ENCODE measurements at regions not wholly inside any gene's neighbourhood (a gene's known extent, or its start where the extent isn't known, plus 50 kb on each side); places are given as distances from the start of the nearest gene placed in this dataset.

DNA sequence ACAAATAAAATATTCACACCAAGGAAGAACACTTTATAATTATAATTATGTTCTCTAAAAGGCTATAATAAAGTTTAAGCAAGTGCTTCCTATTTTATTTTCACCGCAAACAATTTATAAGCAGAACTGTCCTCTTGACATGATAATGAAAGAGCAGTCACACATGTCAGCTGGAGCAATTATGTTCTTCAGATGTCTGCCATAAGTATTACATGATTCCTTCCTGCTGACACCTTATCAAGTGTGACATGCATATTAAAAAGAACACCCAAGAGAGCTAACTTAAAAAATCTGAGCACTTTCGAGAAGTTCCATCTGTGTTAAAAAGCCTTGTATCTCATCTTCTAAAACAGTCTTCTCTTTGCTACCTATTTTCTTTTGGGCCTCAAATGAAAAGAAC is 249.5 kb downstream of the SQOR start:
- TF ChIP-seq, protein P1, sequence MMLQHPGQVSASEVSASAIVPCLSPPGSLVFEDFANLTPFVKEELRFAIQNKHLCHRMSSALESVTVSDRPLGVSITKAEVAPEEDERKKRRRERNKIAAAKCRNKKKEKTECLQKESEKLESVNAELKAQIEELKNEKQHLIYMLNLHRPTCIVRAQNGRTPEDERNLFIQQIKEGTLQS (IDR thresholded peaks at IDR 0.05) = no peak
- TF ChIP-seq, protein P2, sequence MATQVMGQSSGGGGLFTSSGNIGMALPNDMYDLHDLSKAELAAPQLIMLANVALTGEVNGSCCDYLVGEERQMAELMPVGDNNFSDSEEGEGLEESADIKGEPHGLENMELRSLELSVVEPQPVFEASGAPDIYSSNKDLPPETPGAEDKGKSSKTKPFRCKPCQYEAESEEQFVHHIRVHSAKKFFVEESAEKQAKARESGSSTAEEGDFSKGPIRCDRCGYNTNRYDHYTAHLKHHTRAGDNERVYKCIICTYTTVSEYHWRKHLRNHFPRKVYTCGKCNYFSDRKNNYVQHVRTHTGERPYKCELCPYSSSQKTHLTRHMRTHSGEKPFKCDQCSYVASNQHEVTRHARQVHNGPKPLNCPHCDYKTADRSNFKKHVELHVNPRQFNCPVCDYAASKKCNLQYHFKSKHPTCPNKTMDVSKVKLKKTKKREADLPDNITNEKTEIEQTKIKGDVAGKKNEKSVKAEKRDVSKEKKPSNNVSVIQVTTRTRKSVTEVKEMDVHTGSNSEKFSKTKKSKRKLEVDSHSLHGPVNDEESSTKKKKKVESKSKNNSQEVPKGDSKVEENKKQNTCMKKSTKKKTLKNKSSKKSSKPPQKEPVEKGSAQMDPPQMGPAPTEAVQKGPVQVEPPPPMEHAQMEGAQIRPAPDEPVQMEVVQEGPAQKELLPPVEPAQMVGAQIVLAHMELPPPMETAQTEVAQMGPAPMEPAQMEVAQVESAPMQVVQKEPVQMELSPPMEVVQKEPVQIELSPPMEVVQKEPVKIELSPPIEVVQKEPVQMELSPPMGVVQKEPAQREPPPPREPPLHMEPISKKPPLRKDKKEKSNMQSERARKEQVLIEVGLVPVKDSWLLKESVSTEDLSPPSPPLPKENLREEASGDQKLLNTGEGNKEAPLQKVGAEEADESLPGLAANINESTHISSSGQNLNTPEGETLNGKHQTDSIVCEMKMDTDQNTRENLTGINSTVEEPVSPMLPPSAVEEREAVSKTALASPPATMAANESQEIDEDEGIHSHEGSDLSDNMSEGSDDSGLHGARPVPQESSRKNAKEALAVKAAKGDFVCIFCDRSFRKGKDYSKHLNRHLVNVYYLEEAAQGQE (IDR thresholded peaks at IDR 0.05; ENCODE audit: low read depth) = no peak
- TF ChIP-seq JUND (IDR thresholded peaks at IDR 0.05) (no peak), POLR2AphosphoS5 (IDR thresholded peaks at IDR 0.05; ENCODE audit: low read depth, low read length) (no peak), CEBPB (IDR thresholded peaks at IDR 0.05; ENCODE audit: low read depth) (no peak)
- Histone ChIP-seq H3K4me3 (replicated peaks in 1 of 2; ENCODE audit: low read depth in 1 of 2, low read length in 2 of 2) (no peak overlapping the region), H2AFZ (ENCODE audit: low read depth, low read length, poor library complexity, severe bottlenecking) (no peak overlapping the region), H4K20me1 (ENCODE audit: insufficient read depth) (no peaks in the 10 kb centered on the region), H3K27ac (ENCODE audit: low read depth, low read length) (no peak overlapping the region), H3K4me1 (ENCODE audit: control insufficient read depth in 1 of 2, insufficient read depth in 2 of 2, low read length in 2 of 2) (no peaks in the 10 kb centered on the region), H3K9me2 (ENCODE audit: insufficient read depth) (no peaks in the 10 kb centered on the region), H3K9me3 (ENCODE audit: control insufficient read depth in 1 of 2, insufficient read depth in 1 of 2, low read depth in 1 of 2, low read length in 2 of 2) (peaks cover 0 to 2% of the 10 kb centered on the region in 2 experiments; a peak in 1 of 4 replicates), H3K9ac (ENCODE audit: low read length) (no peak overlapping the region), H3K4me2 (ENCODE audit: low read length) (no peak overlapping the region), H3K79me2 (ENCODE audit: insufficient read depth, low read length) (no peaks in the 10 kb centered on the region), H3K36me3 (ENCODE audit: control insufficient read depth in 1 of 2, insufficient read depth in 2 of 2, low read length in 2 of 2) (no peaks in the 10 kb centered on the region), H3K27me3 (ENCODE audit: insufficient read depth, low read length) (no peaks in the 10 kb centered on the region)
- ATAC-seq (no peak), DNase-seq (ENCODE audit: low read depth, low spot score) (no peak)
- RAD21 ChIA-PET (ENCODE audit: low non-redundant PET in 1 of 2, low total read pairs in 2 of 2, uncharacterized antibody in 2 of 2, unreplicated experiment in 2 of 2) = no interaction called here
- intact Hi-C loops (cut with micrococcal nuclease) = no loop called here
- no TSS peak for BruUV-seq (replicated peaks)
- CTCF ChIA-PET = no interaction called here
- POLR2A ChIA-PET = no interaction called here

DNA sequence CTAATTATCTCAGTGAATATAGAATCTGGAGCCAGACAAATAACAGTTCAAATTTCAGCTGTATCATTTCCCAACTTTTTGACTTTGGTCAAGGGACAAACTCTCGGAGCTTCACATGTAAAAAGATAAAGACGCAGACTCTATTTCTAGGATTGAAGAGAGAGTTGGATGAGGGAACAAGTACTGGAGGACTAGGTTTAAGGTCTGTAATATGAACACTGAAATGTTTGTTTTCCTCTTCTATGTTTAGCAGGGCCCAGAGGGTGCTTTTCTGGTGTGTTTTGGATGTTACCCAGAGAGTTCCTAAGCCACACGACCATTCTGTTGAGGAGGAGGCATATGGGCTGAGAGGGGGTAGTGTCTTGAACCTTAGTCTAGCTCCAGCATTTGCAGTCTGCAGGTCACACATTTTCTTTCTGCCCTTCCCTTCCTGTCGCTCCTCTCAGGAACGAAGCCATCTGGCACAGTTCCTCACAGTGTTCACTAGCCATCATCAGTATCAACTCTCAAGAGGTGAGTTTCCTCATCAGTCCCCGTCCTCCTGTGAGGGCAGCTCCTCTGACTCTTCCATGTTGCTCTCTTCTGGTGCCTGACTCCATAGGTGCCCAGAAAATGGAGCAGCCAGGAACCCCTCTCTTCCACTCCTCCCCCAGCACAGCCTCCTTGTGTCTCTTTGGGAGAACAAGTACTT is 250.1 kb downstream of the SQOR start:
- Histone ChIP-seq H3K27ac (ENCODE audit: low read depth, low read length) (no peak overlapping the region), H3K9me3 (ENCODE audit: control insufficient read depth in 1 of 2, insufficient read depth in 1 of 2, low read depth in 1 of 2, low read length in 2 of 2) (peaks cover 0 to 2% of the 10 kb centered on the region in 2 experiments; a peak in 1 of 4 replicates), H3K4me2 (ENCODE audit: low read length) (no peak overlapping the region), H3K27me3 (ENCODE audit: insufficient read depth, low read length) (no peaks in the 10 kb centered on the region), H2AFZ (ENCODE audit: low read depth, low read length, poor library complexity, severe bottlenecking) (no peak overlapping the region), H3K4me3 (replicated peaks in 1 of 2; ENCODE audit: low read depth in 1 of 2, low read length in 2 of 2) (no peak overlapping the region), H3K9ac (ENCODE audit: low read length) (no peak overlapping the region), H3K79me2 (ENCODE audit: insufficient read depth, low read length) (no peaks in the 10 kb centered on the region), H4K20me1 (ENCODE audit: insufficient read depth) (no peaks in the 10 kb centered on the region), H3K36me3 (ENCODE audit: control insufficient read depth in 1 of 2, insufficient read depth in 2 of 2, low read length in 2 of 2) (no peaks in the 10 kb centered on the region), H3K9me2 (ENCODE audit: insufficient read depth) (no peaks in the 10 kb centered on the region), H3K4me1 (ENCODE audit: control insufficient read depth in 1 of 2, insufficient read depth in 2 of 2, low read length in 2 of 2) (no peaks in the 10 kb centered on the region)
- no peak for ATAC-seq
- ChIA-PET RAD21 (ENCODE audit: low non-redundant PET in 1 of 2, low total read pairs in 2 of 2, uncharacterized antibody in 2 of 2, unreplicated experiment in 2 of 2) (no interaction called here), POLR2A (no interaction called here), CTCF (no interaction called here)
- TF ChIP-seq EGR1 (IDR thresholded peaks at IDR 0.05; ENCODE audit: low read depth) (no peak), ZFX (IDR thresholded peaks at IDR 0.05) (no peak)
- BruUV-seq (replicated peaks) = no TSS peak
- DNase-seq (ENCODE audit: low read depth, low spot score) = no peak
- intact Hi-C loops (cut with micrococcal nuclease) = no loop called here

Data from HCT116 (cell line).